GM19043 (cell line): ENCODE measurements at regions not wholly inside any gene's neighbourhood (a gene's known extent, or its start where the extent isn't known, plus 50 kb on each side); places are given as distances from the start of the nearest gene placed in this dataset.
"Not testable (repeated sequence)": the region's sequence is repeated elsewhere in the genome, so short reads cannot be mapped to it uniquely, and the experiment has no call there.

Experiments
- ATAC-seq: cut with Tn5 transposase; IDR thresholded peaks from one replicate; pipeline ENCODE4 v1.9.1; 2021; ENCODE audit warnings: low read depth; ENCODE audit not compliant: unreplicated experiment

GRCh38 chr12:88366101-88366500 lies 214.2 kb downstream of the KITLG start:
- ATAC-seq = no peak

- no peak for ATAC-seq
Measured at GRCh38 chr12:88367231-88367630, 213.0 kb downstream of the KITLG start.

- not testable (repeated sequence) for ATAC-seq
Measured at GRCh38 chr12:88368077-88368476, 212.2 kb downstream of the KITLG start.

GRCh38 chr12:88371416-88372183 lies 208.7 kb downstream of the KITLG start:
- no peak for ATAC-seq

- no peak for ATAC-seq
Measured at GRCh38 chr12:88375306-88376305, 204.7 kb downstream of the KITLG start.

GRCh38 chr12:88377973-88378372 lies 202.3 kb downstream of the KITLG start:
- ATAC-seq = no peak

- ATAC-seq = no peak
Measured at GRCh38 chr12:88381466-88381865, 198.8 kb downstream of the KITLG start.

- ATAC-seq = no peak
Measured at GRCh38 chr12:88383405-88383804, 196.9 kb downstream of the KITLG start.

GRCh38 chr12:88388566-88389540 lies 191.4 kb downstream of the KITLG start:
- ATAC-seq = no peak

- ATAC-seq = no peak
Measured at GRCh38 chr12:88390811-88391210, 189.5 kb downstream of the KITLG start.

- ATAC-seq = peak; percentile 46
Measured at GRCh38 chr12:88391556-88391955, 188.7 kb downstream of the KITLG start.

GRCh38 chr12:88393017-88393767 lies 187.1 kb downstream of the KITLG start:
- no peak for ATAC-seq

GRCh38 chr12:88398031-88398430 lies 182.2 kb downstream of the KITLG start:
- no peak for ATAC-seq

GRCh38 chr12:88399811-88400210 lies 180.5 kb downstream of the KITLG start:
- ATAC-seq = no peak

GRCh38 chr12:88400302-88400701 lies 180.0 kb downstream of the KITLG start:
- no peak for ATAC-seq

GRCh38 chr12:88401155-88401554 lies 179.1 kb downstream of the KITLG start:
- no peak for ATAC-seq

- no peak for ATAC-seq
Measured at GRCh38 chr12:88406905-88407304, 173.4 kb downstream of the KITLG start.

GRCh38 chr12:88408823-88409222 lies 171.4 kb downstream of the KITLG start:
- no peak for ATAC-seq

- ATAC-seq = no peak
Measured at GRCh38 chr12:88409257-88409656, 171.0 kb downstream of the KITLG start.

GRCh38 chr12:88411689-88412088 lies 168.6 kb downstream of the KITLG start:
- ATAC-seq = no peak
